ENCODE measurements at regions not wholly inside any gene's neighbourhood (a gene's known extent, or its start where the extent isn't known, plus 50 kb on each side); places are given as distances from the start of the nearest gene placed in this dataset.

DNA sequence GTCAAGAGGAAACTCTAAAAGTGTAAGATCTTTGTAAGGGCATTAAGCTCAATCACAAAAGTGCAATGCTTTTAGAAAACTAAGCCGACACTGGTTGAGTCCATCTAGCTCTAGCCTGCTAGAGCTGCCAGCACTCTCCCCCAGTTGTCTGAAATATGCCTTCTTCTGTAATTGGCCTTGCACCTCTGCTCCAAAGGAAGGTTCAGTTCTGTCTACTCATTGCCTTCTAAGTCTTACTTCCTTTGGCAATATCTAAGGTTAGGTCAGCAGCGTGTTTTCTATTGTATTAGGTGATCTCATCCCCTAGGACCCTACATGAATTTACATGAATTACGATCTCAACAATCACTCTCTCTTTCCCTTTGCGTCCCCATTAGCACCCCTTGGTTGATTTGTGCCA, 378.6 kb downstream of the CBLN4 start:
- Histone ChIP-seq H3K79me2 (ENCODE audit: low read depth) (no peaks in the 10 kb centered on the region), H3K4me3 (no peak overlapping the region), H3K27ac (no peak overlapping the region), H3K36me3 (ENCODE audit: low read depth) (no peaks in the 10 kb centered on the region), H3K9me3 (ENCODE audit: insufficient read depth, low read depth) (no peaks in the 10 kb centered on the region), H4K20me1 (ENCODE audit: insufficient read depth) (no peaks in the 10 kb centered on the region), H2AFZ (no peak overlapping the region), H3K4me1 (replicated peaks; ENCODE audit: insufficient read depth) (no peaks in the 10 kb centered on the region), H3K27me3 (ENCODE audit: insufficient read depth, low read depth) (peaks cover 4% of the 10 kb centered on the region; the same call in 1 of the 2 replicates), H3F3A (ENCODE audit: insufficient read depth, low read depth) (no peaks in the 10 kb centered on the region), H3K4me2 (no peak overlapping the region), H3K9me2 (ENCODE audit: insufficient read depth) (no peaks in the 10 kb centered on the region)
- intact Hi-C loops (cut with micrococcal nuclease; ENCODE audit: unreplicated experiment), result no loop called here
- CTCF ChIA-PET, result no interaction called here
- TF ChIP-seq EZH2 (IDR thresholded peaks at IDR 0.05; ENCODE audit: low read depth), result no peak
- no peak for TF ChIP-seq CTCF (conservative IDR thresholded peaks at IDR 0.05)
- no peak for DNase-seq
- BruUV-seq (replicated peaks), result no TSS peak
- POLR2A ChIA-PET (ENCODE audit: unreplicated experiment), result no interaction called here

DNA sequence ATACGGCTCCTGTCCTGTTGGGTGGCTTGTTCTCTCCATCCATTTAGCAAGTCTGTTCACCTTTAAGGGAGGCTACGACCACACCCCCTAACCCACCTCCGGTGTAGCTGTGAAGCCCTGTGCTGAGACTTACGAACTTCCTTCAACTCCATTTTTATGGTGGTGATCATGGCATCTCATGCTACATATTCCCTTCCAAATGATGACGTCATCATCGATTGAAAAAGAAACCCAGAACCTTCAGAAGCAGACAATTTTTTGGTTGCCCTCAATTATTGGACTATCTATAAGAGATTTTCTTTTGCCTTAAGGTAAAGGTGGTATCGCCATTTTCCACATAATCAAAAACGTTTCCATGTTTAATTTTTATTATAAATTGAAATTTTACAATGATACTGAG, 389.0 kb downstream of the CBLN4 start:
- no peaks in the 10 kb centered on the region for H3K27me3 ChIP-seq (ENCODE audit: insufficient read depth, low read depth)
- H4K20me1 ChIP-seq (ENCODE audit: insufficient read depth), result no peaks in the 10 kb centered on the region
- H2AFZ ChIP-seq, result no peak overlapping the region
- POLR2A ChIA-PET (ENCODE audit: unreplicated experiment), result no interaction called here
- intact Hi-C loops (cut with micrococcal nuclease; ENCODE audit: unreplicated experiment), result no loop called here
- no peaks in the 10 kb centered on the region for H3K9me3 ChIP-seq (ENCODE audit: insufficient read depth, low read depth)
- H3K4me3 ChIP-seq, result no peak overlapping the region
- no peaks in the 10 kb centered on the region for H3K79me2 ChIP-seq (ENCODE audit: low read depth)
- H3K9me2 ChIP-seq (ENCODE audit: insufficient read depth), result no peaks in the 10 kb centered on the region
- H3K36me3 ChIP-seq (ENCODE audit: low read depth), result no peaks in the 10 kb centered on the region
- no peaks in the 10 kb centered on the region for H3K4me1 ChIP-seq (replicated peaks; ENCODE audit: insufficient read depth)
- H3K27ac ChIP-seq, result no peak overlapping the region
- BruUV-seq (replicated peaks), result no TSS peak
- no peak for DNase-seq
- TF ChIP-seq CTCF (conservative IDR thresholded peaks at IDR 0.05) (no peak), EZH2 (IDR thresholded peaks at IDR 0.05; ENCODE audit: low read depth) (no peak)
- H3K4me2 ChIP-seq, result no peak overlapping the region
- CTCF ChIA-PET, result no interaction called here
- no peaks in the 10 kb centered on the region for H3F3A ChIP-seq (ENCODE audit: insufficient read depth, low read depth)

DNA sequence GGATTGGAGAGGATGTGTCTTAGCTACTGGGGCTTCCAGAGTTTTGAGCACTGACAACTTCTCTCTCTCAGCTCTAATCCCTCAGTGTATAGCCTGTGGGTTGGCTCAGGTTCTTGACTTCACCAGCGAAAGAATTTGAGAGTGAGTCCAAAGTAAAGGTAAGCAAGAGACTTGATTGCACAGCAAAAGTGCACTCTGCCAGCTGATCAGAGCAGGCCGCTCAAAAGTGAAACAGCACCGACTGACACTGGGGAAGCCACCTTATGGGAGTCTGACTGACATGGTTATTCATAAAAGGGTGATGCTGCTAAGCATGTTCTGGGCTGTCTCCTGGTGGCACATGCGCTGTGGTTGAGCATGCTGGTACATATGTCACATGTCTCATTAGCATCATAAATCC, 389.5 kb downstream of the CBLN4 start:
- Histone ChIP-seq H3K9me3 (ENCODE audit: insufficient read depth, low read depth) (no peaks in the 10 kb centered on the region), H3K4me3 (no peak overlapping the region), H3K4me1 (replicated peaks; ENCODE audit: insufficient read depth) (no peaks in the 10 kb centered on the region), H3K4me2 (no peak overlapping the region), H3F3A (ENCODE audit: insufficient read depth, low read depth) (no peaks in the 10 kb centered on the region), H3K27me3 (ENCODE audit: insufficient read depth, low read depth) (no peaks in the 10 kb centered on the region), H2AFZ (no peak overlapping the region), H4K20me1 (ENCODE audit: insufficient read depth) (no peaks in the 10 kb centered on the region), H3K79me2 (ENCODE audit: low read depth) (no peaks in the 10 kb centered on the region), H3K27ac (no peak overlapping the region), H3K36me3 (ENCODE audit: low read depth) (no peaks in the 10 kb centered on the region), H3K9me2 (ENCODE audit: insufficient read depth) (no peaks in the 10 kb centered on the region)
- ChIA-PET POLR2A (ENCODE audit: unreplicated experiment) (no interaction called here), CTCF (no interaction called here)
- intact Hi-C loops (cut with micrococcal nuclease; ENCODE audit: unreplicated experiment), result no loop called here
- BruUV-seq (replicated peaks), result no TSS peak
- no peak for DNase-seq
- TF ChIP-seq CTCF (conservative IDR thresholded peaks at IDR 0.05) (no peak), EZH2 (IDR thresholded peaks at IDR 0.05; ENCODE audit: low read depth) (no peak)

All from PC-9 (cell line).